OCI-LY7 (cell line): ENCODE measurements at regions not wholly inside any gene's neighbourhood (a gene's known extent, or its start where the extent isn't known, plus 50 kb on each side); places are given as distances from the start of the nearest gene placed in this dataset.
A peak's percentile ranks its signal among the peaks of the same experiment; 100 is the strongest.

Experiments used
- BruUV-seq: library from RNA; stranded (reverse); fragments of 400-500 nt; replicated peaks from 2 replicates; lab custom pipeline; 2021; lab: Mats Ljungman, UMichigan
- CTCF ChIA-PET: fragments of 300-600 bp; sonication (Branson Sonifier 250); formaldehyde crosslinking; loops from one replicate; lab custom pipeline; 2022; ENCODE audit warnings: antibody characterized with exemption; ENCODE audit not compliant: unreplicated experiment; lab: Charles Lee
- POLR2A ChIA-PET: fragments of 300-600 bp; sonication (Branson Sonifier 250); formaldehyde crosslinking; loops from one replicate; lab custom pipeline; 2022; ENCODE audit warnings: antibody characterized with exemption; lab: Charles Lee
- DNase-seq: peaks from one replicate; pipeline ENCODE4 v3.0.0-alpha.2; 2015; ENCODE audit warnings: low spot score
- H2AFZ ChIP-seq: fragments of 200-600 bp; sonication (generic), shearing (Covaris generic); 2 replicates; pipeline ENCODE4 v1.6.1; 2014; ENCODE audit warnings: mild to moderate bottlenecking, antibody characterized with exemption, low read length, moderate library complexity
- H3K27ac ChIP-seq: fragments of 200-600 bp; sonication (generic); 2 replicates; pipeline ENCODE4 v1.5.1; 2014; ENCODE audit warnings: mixed run types, low read depth, mild to moderate bottlenecking, moderate library complexity, low read length, inconsistent platforms; ENCODE audit not compliant: poor library complexity, severe bottlenecking
- H3K36me3 ChIP-seq: fragments of 200-600 bp; sonication (generic); 2 replicates; pipeline ENCODE4 v1.6.1; 2014; ENCODE audit warnings: mild to moderate bottlenecking, antibody characterized with exemption, low read length, moderate library complexity, mixed read lengths; ENCODE audit not compliant: insufficient read depth
- H3K4me1 ChIP-seq: fragments of 200-600 bp; sonication (generic); 2 replicates; pipeline ENCODE4 v1.5.1; 2014; ENCODE audit warnings: mild to moderate bottlenecking, low read length; ENCODE audit not compliant: insufficient read depth, poor library complexity, severe bottlenecking
- H3K4me2 ChIP-seq: fragments of 200-600 bp; sonication (generic); 2 replicates; pipeline ENCODE4 v1.6.1; 2014; ENCODE audit warnings: mild to moderate bottlenecking, low read length
- H3K4me3 ChIP-seq: fragments of 200-600 bp; sonication (generic); 2 replicates; pipeline ENCODE4 v1.5.1; 2014; ENCODE audit warnings: mild to moderate bottlenecking, low read depth, low read length; ENCODE audit not compliant: poor library complexity, severe bottlenecking
- H3K79me2 ChIP-seq: fragments of 200-600 bp; sonication (generic); 2 replicates; pipeline ENCODE4 v1.6.1; 2016; ENCODE audit warnings: low read depth, mild to moderate bottlenecking, low read length, moderate library complexity, mixed read lengths; ENCODE audit not compliant: insufficient read depth
- H3K9me2 ChIP-seq: fragments of 200-600 bp; sonication (generic); 2 replicates; pipeline ENCODE4 v1.6.1; 2016; ENCODE audit warnings: mild to moderate bottlenecking, low read length, mixed read lengths; ENCODE audit not compliant: insufficient read depth
- H3K9me3 ChIP-seq: fragments of 200-600 bp; sonication (generic); 2 replicates; pipeline ENCODE4 v1.6.1; 2014; ENCODE audit warnings: mild to moderate bottlenecking, mixed run types, low read length, mixed read lengths
- H4K20me1 ChIP-seq: fragments of 200-600 bp; sonication (generic); 2 replicates; pipeline ENCODE4 v1.6.1; 2014; ENCODE audit warnings: mild to moderate bottlenecking, antibody characterized with exemption, low read length, moderate library complexity, mixed read lengths; ENCODE audit not compliant: insufficient read depth
- CTCF ChIP-seq: fragments of 200-600 bp; sonication (generic); conservative IDR thresholded peaks from 2 replicates; pipeline ENCODE4 v1.5.1; 2014; ENCODE audit warnings: mild to moderate bottlenecking, antibody characterized with exemption, low read length, moderate library complexity, mixed read lengths
- EZH2phosphoT487 ChIP-seq: fragments of 200-600 bp; sonication (generic); IDR thresholded peaks from 2 replicates; pipeline ENCODE4 v1.6.1; 2018; ENCODE audit warnings: low read depth, borderline replicate concordance, mild to moderate bottlenecking, mixed run types, antibody characterized with exemption, low read length, moderate library complexity, mixed read lengths
- intact Hi-C: fragments of 100-400 bp; cut with micrococcal nuclease; formaldehyde crosslinking; loops from one replicate; pipeline ENCODE4 v1.10.0; 2022; ENCODE audit not compliant: unreplicated experiment

GRCh38 chr5:173833196-173833985 lies 54.8 kb upstream of the CPEB4 start:
- no peak overlapping the region for H3K27ac ChIP-seq
- no TSS peak for BruUV-seq
- H3K9me3 ChIP-seq = peaks cover 5% of the 10 kb centered on the region; the same call in 1 of the 2 replicates
- peak; percentile 31 for DNase-seq
- H3K4me3 ChIP-seq = no peak overlapping the region
- ChIA-PET POLR2A (interaction anchor here (0.9 to 5.7 kb wide), 9 partner anchors 8 to 201 kb away, joined by 3 to 46 read pairs (median 5); no protein-coding TSS in a partner anchor), CTCF (interaction anchor here (1.0 kb wide), 1 partner anchor 12 kb away, joined by 3 read pairs; no protein-coding TSS in a partner anchor)
- peak overlapping the region; percentile 66 for H3K4me2 ChIP-seq
- H3K4me1 ChIP-seq = peaks cover 69% of the 10 kb centered on the region
- H4K20me1 ChIP-seq = no peaks in the 10 kb centered on the region
- peaks cover 5% of the 10 kb centered on the region; the same call in 1 of the 2 replicates for H3K36me3 ChIP-seq
- intact Hi-C loops = no loop called here
- H2AFZ ChIP-seq = peak overlapping the region; percentile 75; the same call in 1 of the 2 replicates
- TF ChIP-seq CTCF = no peak
- TF ChIP-seq EZH2phosphoT487 = no peak
- H3K79me2 ChIP-seq = no peaks in the 10 kb centered on the region
- no peaks in the 10 kb centered on the region for H3K9me2 ChIP-seq

DNA sequence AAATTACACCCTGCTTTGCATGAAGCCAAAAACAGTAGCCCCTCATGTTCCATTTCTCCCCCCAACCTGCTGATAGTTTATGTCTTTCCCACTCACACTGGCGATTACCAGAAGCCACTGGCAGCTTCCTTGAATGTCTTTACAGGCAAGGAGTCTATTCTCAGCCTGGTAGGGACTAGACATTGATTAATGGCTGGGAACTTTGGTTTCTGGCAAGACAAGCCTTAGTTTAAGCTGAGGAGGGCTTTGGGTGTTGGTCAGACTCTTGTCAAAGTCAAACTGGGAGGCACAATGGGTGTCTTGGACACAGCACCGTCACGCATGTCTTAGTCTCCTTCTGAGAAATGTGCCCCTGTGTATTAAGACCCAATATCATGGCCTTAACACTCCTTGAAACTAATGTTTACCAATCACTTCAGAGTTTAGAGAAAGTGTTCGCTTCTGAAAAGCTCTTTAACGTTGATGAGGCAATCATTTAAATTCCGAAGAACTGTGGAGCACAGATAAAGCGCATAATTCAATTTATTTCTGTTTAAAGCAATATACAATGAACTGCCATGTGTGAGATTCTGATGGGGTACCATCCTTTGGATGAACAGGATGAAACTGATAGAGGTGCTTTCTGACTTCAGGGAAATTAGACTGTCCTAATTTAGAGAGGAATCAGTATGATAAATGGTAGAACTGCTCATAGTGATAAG lies 53.9 kb upstream of the CPEB4 start:
- CTCF ChIA-PET = interaction anchor here (0.6 to 1.0 kb wide), 2 partner anchors 11 to 59 kb away, joined by 3 read pairs; no protein-coding TSS in a partner anchor
- Histone ChIP-seq H3K4me1 (peaks cover 62% of the 10 kb centered on the region), H3K4me3 (no peak overlapping the region), H3K36me3 (no peaks in the 10 kb centered on the region), H3K27ac (no peak overlapping the region), H3K79me2 (no peaks in the 10 kb centered on the region), H3K9me3 (no peaks in the 10 kb centered on the region), H3K9me2 (no peaks in the 10 kb centered on the region), H2AFZ (peak overlapping the region; percentile 7; the same call in 1 of the 2 replicates), H4K20me1 (no peaks in the 10 kb centered on the region), H3K4me2 (no peak overlapping the region)
- DNase-seq = no peak
- POLR2A ChIA-PET = interaction anchor here (1.0 to 5.7 kb wide), 6 partner anchors 8 to 101 kb away, joined by 3 to 25 read pairs (median 5); no protein-coding TSS in a partner anchor
- TF ChIP-seq CTCF = no peak
- TF ChIP-seq EZH2phosphoT487 = no peak
- BruUV-seq = no TSS peak
- intact Hi-C loops = no loop called here
